GM19239 (cell line): ENCODE measurements at regions not wholly inside any gene's neighbourhood (a gene's known extent, or its start where the extent isn't known, plus 50 kb on each side); places are given as distances from the start of the nearest gene placed in this dataset.

Experiments used
- DNase-seq: peaks from one replicate; pipeline ENCODE4 v3.0.0; 2011; ENCODE audit warnings: low spot score; ENCODE audit not compliant: insufficient read length
- FAIRE-seq: peaks from 2 replicates; lab custom pipeline; 2011; peaks lifted over from hg19 to GRCh38; lab: Jason Lieb, UNC

DNA sequence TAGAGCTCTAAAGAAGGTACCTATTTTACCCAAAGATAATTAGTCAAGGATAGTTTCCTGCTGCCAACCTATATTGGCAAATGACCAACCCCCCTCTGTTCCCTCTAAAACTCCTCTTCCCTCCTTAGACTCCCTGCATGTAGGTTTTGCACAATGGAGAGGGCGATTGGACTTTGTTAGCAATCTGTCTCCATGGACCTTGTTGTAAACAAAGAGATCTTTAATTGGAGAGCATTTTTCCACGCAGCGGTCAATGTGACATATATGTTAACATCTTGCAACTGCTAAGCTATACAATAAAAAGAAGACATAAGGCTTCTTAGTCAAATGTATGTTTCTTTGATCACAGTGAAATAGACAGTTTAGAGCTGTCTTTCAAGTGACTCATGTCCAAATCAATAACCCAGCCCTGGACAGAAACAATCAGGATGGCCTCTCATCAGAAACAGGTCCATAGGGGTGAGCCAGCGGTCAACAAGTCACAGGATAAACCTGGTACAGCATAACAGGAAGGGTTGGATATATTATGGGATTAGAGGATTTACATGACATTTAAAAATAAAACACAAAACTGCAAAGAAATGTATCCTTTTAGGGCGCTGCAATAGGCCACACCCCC, 69.7 kb upstream of the UBL3 start:
- DNase-seq = no peak
- FAIRE-seq = no peak

GRCh38 chr13:29918845-29919244, 68.4 kb upstream of the UBL3 start:
- DNase-seq = no peak
- no peak for FAIRE-seq

DNA sequence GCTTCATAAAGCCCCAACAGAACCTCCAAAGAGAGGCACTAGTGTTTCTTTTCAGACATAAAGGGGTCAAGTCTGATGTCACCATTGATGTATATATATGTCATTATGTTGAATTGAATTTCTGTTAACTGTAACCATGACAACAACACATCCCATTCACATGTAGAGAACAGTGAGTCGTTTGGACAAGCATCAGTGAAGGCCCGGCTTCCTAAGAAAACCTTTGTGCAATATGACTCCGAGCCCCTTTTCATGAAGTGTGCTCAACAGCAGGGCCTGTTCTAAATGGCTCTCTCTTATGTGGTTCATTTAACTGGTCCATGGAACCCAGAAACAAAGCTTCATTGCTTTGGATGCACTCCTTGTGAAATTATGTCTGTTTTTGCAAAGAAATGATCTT, 67.2 kb upstream of the UBL3 start:
- no peak for FAIRE-seq
- no peak for DNase-seq

DNA sequence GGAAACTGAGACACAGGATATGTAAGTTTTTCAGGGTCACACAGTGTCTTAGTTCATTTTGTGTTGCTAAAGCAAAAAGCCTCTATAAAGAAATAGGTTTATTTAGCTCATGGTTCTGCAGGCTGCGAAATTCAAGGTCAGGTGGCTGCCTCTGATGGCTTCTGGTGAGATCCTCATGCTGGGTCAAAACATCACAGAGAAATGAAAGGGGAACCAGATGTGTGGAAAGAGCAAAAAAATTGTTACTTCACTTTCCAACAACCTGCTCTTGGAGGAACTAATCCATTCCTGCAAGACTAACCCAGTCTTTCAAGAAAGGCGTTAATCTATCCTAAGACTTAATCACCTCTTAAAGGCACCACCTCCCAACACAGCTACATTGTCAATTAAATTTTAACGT, 64.2 kb upstream of the UBL3 start:
- FAIRE-seq = no peak

GRCh38 chr13:29911781-29912418, 61.5 kb upstream of the UBL3 start:
- FAIRE-seq (no peak), DNase-seq (no peak)

More for the DNA sequence above, 64.2 kb upstream of the UBL3 start:
- DNase-seq = no peak

GRCh38 chr13:29909975-29910674, 59.7 kb upstream of the UBL3 start:
- FAIRE-seq (no peak), DNase-seq (no peak)

DNA sequence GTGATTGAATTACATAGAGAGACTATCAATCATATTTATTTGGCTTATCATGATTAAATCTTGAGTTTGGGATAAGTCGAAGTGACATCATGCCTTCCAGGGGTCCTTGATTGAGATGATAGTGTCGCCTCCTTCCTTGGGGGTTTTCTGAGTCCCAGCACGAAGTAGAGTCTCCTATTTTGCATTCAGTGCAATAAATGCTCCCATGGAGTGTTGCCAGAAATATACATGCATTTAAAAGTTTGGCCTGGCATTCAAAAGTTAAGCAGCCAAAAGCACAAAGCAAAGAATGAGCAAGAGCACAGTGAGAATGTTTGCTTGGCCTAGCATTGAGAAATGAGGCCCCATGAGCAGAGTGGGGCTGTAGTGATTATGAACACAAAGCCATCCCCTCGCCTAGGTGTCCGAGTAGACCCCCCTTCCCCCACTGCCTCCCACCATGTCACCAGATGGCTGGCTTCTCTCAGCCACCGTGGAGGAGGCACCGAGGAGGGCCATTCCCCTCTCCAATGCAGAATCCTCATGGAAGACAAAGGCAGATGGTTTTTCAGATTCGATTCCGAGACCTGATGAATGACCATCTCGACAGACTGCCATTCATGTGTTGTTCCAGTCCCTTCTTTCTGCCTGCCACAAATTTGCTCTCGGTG, 58.8 kb upstream of the UBL3 start:
- no peak for FAIRE-seq
- no peak for DNase-seq

- peak; percentile 61 for FAIRE-seq
- no peak for DNase-seq
These were observed 58.1 kb upstream of the UBL3 start for GRCh38 chr13:29908416-29909080.

GRCh38 chr13:29907670-29908069, 57.3 kb upstream of the UBL3 start:
- FAIRE-seq (no peak), DNase-seq (no peak)

DNA sequence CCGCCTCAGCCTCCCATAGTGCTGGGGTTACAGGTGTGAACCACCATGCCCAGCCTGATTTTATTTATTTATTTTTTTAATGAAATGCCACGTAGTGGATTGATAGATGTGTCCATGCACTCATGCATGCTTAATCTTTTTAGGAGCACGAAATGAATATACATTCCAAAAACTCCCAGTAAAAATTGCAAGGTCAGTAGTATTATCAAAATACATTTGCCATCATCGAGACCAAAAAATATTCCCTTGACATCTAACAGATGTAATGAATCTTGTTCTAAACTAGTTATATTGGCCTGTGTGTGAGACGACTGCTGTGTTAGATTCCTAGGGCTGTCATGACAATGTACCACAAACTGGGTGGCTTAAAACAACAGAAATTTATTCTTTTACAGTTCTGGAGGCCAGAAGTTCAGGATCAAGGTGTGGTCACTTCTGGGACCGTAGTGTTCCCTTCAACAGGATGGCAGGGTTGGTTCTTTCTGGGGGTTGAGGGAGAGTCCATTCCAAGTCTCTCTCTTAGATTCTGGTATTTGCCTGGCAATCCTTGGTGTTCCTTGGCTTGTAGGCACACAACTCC, 56.1 kb upstream of the UBL3 start:
- no peak for FAIRE-seq
- no peak for DNase-seq

DNA sequence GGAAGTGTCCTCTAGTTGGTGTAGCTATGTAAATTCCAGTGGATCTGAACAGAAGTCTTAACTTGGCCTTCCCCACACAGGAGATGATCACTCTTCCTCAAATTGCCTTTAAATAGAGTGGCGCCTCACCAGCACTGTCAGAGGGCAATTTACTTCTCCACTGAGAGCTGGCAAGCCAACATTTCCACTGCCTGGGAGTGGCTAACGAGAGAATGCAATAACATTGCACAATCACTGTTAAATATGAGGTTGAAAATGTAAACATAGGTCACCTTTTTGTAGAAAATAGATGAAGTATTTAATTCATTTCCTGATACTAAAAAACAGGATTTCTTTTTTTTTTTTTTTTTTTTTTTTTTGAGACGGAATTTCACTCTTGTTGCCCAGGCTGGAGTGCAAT, 55.4 kb upstream of the UBL3 start:
- FAIRE-seq (no peak), DNase-seq (no peak)

DNA sequence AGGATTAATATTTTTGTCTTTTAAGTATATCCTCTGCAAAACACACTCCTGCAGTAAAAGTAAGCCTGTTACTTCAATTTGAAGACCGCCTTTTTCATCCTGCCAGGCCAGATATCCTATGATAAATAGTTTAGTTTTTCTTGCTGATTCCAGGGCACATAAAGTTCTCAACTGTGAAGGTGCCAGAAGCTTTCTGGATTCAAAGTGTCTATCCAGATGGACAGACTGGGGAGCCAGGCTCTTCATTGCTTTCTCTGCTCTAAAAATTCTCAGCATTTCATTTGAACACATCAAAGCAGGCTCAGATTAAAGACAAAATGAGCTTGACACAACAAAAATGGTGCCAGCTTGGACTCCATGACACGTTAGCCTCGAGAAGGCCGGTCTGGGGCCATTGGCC, 53.6 kb upstream of the UBL3 start:
- FAIRE-seq (no peak), DNase-seq (no peak)

- FAIRE-seq = no peak
- no peak for DNase-seq
These were observed 53.1 kb upstream of the UBL3 start for GRCh38 chr13:29903543-29903942.

DNA sequence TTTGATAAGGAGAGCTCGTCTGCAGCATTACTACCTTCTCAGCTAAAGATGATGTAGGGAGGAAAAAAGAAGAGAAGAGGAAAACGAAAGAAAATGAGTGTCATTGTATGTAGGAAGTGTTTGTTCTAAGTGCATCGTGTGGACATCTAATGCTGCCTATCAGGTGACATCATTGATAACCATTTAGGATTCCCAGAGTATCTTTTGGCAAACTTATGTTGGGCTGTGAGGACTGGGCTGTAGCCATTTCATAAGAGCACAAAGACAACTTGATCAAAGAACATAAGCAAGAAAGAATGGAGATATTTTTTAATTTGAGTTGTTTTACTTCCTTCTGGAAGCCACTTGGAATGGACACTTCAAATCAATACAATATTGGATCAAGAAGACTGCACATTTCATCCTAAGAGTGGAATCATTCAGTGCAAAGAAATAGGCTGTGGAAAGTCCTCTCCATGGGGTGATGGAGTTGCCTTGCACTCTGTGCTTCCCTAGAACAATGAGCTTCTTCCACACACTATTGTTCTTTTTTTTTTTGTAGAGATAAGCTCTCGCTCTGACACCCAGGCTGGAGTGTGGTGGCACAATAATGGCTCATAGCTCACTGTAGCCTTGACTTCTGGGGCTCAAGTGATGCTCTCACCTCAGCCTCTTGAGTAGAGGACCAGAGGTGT, 52.4 kb upstream of the UBL3 start:
- no peak for DNase-seq
- no peak for FAIRE-seq

GRCh38 chr13:29901710-29902631, 51.6 kb upstream of the UBL3 start:
- DNase-seq (no peak), FAIRE-seq (no peak)
